ENCODE measurements at regions not wholly inside any gene's neighbourhood (a gene's known extent, or its start where the extent isn't known, plus 50 kb on each side); places are given as distances from the start of the nearest gene placed in this dataset.

GRCh38 chr13:90382425-90382824 lies 965.1 kb upstream of the MIR17HG start:
- DNase-seq: no peak

- DNase-seq: no peak
These were observed 961.6 kb upstream of the MIR17HG start for GRCh38 chr13:90385781-90386489.

GRCh38 chr13:90388887-90389452 lies 958.5 kb upstream of the MIR17HG start:
- no peak for DNase-seq

GRCh38 chr13:90389537-90389936 lies 958.0 kb upstream of the MIR17HG start:
- DNase-seq: no peak

GRCh38 chr13:90393408-90393807 lies 954.1 kb upstream of the MIR17HG start:
- no peak for DNase-seq

GRCh38 chr13:90395348-90395747 lies 952.1 kb upstream of the MIR17HG start:
- DNase-seq: no peak

GRCh38 chr13:90395846-90396245 lies 951.6 kb upstream of the MIR17HG start:
- no peak for DNase-seq

GRCh38 chr13:90396266-90396665 lies 951.2 kb upstream of the MIR17HG start:
- DNase-seq: no peak

GRCh38 chr13:90397503-90397902 lies 950.0 kb upstream of the MIR17HG start:
- no peak for DNase-seq

- DNase-seq: no peak
These were observed 947.1 kb upstream of the MIR17HG start for GRCh38 chr13:90400372-90400771.

GRCh38 chr13:90401150-90401549 lies 946.3 kb upstream of the MIR17HG start:
- DNase-seq: no peak

GRCh38 chr13:90402102-90402501 lies 945.4 kb upstream of the MIR17HG start:
- no peak for DNase-seq

- DNase-seq: no peak
These were observed 944.9 kb upstream of the MIR17HG start for GRCh38 chr13:90402613-90403012.

GRCh38 chr13:90403330-90404082 lies 944.0 kb upstream of the MIR17HG start:
- no peak for DNase-seq

- no peak for DNase-seq
These were observed 942.2 kb upstream of the MIR17HG start for GRCh38 chr13:90405301-90405700.

- no peak for DNase-seq
These were observed 934.5 kb upstream of the MIR17HG start for GRCh38 chr13:90412980-90413379.

- DNase-seq: no peak
These were observed 933.9 kb upstream of the MIR17HG start for GRCh38 chr13:90413548-90413947.

GRCh38 chr13:90414691-90415596 lies 932.5 kb upstream of the MIR17HG start:
- no peak for DNase-seq

- DNase-seq: no peak
These were observed 931.6 kb upstream of the MIR17HG start for GRCh38 chr13:90415902-90416301.

- DNase-seq: no peak
These were observed 931.0 kb upstream of the MIR17HG start for GRCh38 chr13:90416519-90416918.

GRCh38 chr13:90416938-90417337 lies 930.5 kb upstream of the MIR17HG start:
- DNase-seq: no peak

- DNase-seq: no peak
These were observed 926.8 kb upstream of the MIR17HG start for GRCh38 chr13:90420683-90421082.
